Spleen (tissue), 7 donors: ENCODE measurements at regions not wholly inside any gene's neighbourhood (a gene's known extent, or its start where the extent isn't known, plus 50 kb on each side); places are given as distances from the start of the nearest gene placed in this dataset.

Experiments used
- POLR2A ChIP-seq, 3 donors: fragments of 450-650 bp; IDR thresholded peaks; one replicate each; pipeline ENCODE4 v1.5.1; 2017; ENCODE audit warnings: antibody characterized with exemption in 3 of 3, mild to moderate bottlenecking in 1 of 3
- POLR2AphosphoS5 ChIP-seq, 3 donors: sonication (generic); formaldehyde crosslinking; IDR thresholded peaks; one replicate each; pipeline ENCODE4 v1.5.1; 2017; ENCODE audit warnings: antibody characterized with exemption in 3 of 3
- TF ChIP-seq, protein P1 (sequence below), 11 experiments: fragments of 200-600 bp in 7 of 11; fragments of 450-650 bp in 4 of 11; sonication (generic) in 4 of 11; IDR thresholded peaks in 8 of 11; conservative IDR thresholded peaks in 3 of 11; 1 replicate in 7 of 11; 2 replicates in 4 of 11; pipeline versions ENCODE4 v1.4.0 to v1.8.0; 2016 to 2021; ENCODE audit warnings: antibody characterized with exemption in 11 of 11, inconsistent platforms in 4 of 11, mild to moderate bottlenecking in 1 of 11
- donor health status: DM: no; HTN: no; CAD: no; lungs with moderate emphysema.
- donor health status: DM: no; HTN: no; CAD: no.
- donor health status: DM: no; HTN: no; CAD: no.

DNA sequence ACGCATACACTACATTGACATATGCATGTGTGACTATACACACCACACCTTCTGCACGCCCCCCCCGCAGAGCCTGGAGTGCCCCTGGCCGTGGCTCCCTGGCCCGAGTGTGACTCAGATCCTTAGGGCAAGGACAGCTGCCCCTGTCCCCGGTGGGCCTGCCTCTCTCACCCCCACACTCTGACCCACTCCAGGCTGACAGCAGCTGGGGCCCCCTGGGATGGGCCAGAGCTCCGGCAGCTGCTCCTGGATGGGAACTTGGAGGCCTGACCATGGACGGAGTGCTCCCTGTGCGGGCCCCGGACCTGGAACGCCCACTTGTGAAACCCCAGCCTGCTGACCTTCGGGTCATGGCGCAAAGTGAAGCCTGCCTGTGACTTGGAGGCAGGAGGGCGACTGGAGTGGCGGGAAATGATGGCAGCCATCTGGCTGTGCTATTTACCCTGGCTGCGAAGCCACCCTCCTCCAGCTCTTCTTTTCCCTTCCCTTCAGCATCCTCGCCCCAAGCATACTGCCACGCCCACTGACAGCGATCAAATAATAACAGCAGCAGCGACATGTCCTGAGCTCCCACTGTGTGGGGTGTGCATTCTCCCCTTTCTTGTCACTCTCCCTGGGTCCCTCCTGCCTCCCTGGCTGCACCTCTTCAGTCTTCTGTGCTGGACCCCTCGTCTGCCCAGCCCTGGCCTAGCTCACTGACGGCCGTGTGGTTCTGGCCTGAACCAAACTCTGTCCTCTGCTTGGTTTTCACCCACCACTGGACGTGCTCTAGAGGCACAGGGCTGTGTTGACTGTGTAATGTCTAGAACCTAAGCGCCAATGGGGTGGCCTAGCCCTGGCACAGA, 90.7 kb upstream of the MEF2A start:
- TF ChIP-seq, protein P1, sequence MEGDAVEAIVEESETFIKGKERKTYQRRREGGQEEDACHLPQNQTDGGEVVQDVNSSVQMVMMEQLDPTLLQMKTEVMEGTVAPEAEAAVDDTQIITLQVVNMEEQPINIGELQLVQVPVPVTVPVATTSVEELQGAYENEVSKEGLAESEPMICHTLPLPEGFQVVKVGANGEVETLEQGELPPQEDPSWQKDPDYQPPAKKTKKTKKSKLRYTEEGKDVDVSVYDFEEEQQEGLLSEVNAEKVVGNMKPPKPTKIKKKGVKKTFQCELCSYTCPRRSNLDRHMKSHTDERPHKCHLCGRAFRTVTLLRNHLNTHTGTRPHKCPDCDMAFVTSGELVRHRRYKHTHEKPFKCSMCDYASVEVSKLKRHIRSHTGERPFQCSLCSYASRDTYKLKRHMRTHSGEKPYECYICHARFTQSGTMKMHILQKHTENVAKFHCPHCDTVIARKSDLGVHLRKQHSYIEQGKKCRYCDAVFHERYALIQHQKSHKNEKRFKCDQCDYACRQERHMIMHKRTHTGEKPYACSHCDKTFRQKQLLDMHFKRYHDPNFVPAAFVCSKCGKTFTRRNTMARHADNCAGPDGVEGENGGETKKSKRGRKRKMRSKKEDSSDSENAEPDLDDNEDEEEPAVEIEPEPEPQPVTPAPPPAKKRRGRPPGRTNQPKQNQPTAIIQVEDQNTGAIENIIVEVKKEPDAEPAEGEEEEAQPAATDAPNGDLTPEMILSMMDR (IDR thresholded peaks at IDR 0.05 in 8 of 11, conservative IDR thresholded peaks at IDR 0.05 in 3 of 11) = no peak
- TF ChIP-seq POLR2A (IDR thresholded peaks at IDR 0.05) (no peak), POLR2AphosphoS5 (IDR thresholded peaks at IDR 0.05) (peak in 2 of 3 donors; percentile 55 to 62)
